Esophagus muscularis mucosa (tissue), 4 donors: ENCODE measurements at regions not wholly inside any gene's neighbourhood (a gene's known extent, or its start where the extent isn't known, plus 50 kb on each side); places are given as distances from the start of the nearest gene placed in this dataset.

ENCODE experiments used
- DNase-seq: peaks from one replicate; pipeline ENCODE4 v3.0.0-alpha.2; 2017; ENCODE audit errors: extremely low spot score
- H3K27ac ChIP-seq, 4 donors: fragments of 200-600 bp; sonication (generic); replicated peaks in 1 of 4; 1 replicate in 3 of 4; 2 replicates in 1 of 4; pipeline ENCODE4 v1.5.1; 2016 to 2019; ENCODE audit warnings: mild to moderate bottlenecking in 1 of 4
- H3K27me3 ChIP-seq, 4 donors: fragments of 200-600 bp; sonication (generic); one replicate each; pipeline versions ENCODE4 v1.5.1 to v1.6.0; 2016 to 2019
- H3K36me3 ChIP-seq, 4 donors: fragments of 200-600 bp; sonication (generic); one replicate each; pipeline ENCODE4 v1.5.1; 2016 to 2019
- H3K4me1 ChIP-seq, 4 donors: fragments of 200-600 bp; sonication (generic); one replicate each; pipeline ENCODE4 v1.5.1; 2016 to 2019
- H3K4me3 ChIP-seq, 4 donors: fragments of 200-600 bp; sonication (generic); 1 replicate in 2 of 4; 2 replicates in 2 of 4; pipeline ENCODE4 v1.5.1; 2016 to 2019; ENCODE audit warnings: mild to moderate bottlenecking in 4 of 4, moderate library complexity in 1 of 4
- H3K9me3 ChIP-seq, 4 donors: fragments of 200-600 bp; sonication (generic); 1 replicate in 3 of 4; 2 replicates in 1 of 4; pipeline ENCODE4 v1.5.1; 2016 to 2019
- EP300 ChIP-seq: sonication (generic); formaldehyde crosslinking; IDR thresholded peaks from one replicate; pipeline ENCODE4 v1.6.1; 2017; ENCODE audit warnings: antibody characterized with exemption
- POLR2A ChIP-seq: fragments of 450-650 bp; IDR thresholded peaks from one replicate; pipeline ENCODE4 v1.6.1; 2017; ENCODE audit warnings: antibody characterized with exemption, moderate library complexity, mild to moderate bottlenecking, low read depth
- POLR2AphosphoS5 ChIP-seq, 2 donors: sonication (generic); formaldehyde crosslinking; IDR thresholded peaks; one replicate each; pipeline ENCODE4 v1.6.1; 2017; ENCODE audit warnings: antibody characterized with exemption in 2 of 2
- WGBS: methylation state at CpG from one replicate; pipeline ENCODE4 v1.1.5; 2018; 5-methylcytosine and 5-hydroxymethylcytosine counted together
- intact Hi-C: fragments of 100-400 bp; cut with DNase I; formaldehyde crosslinking; loops from one replicate; pipeline ENCODE4 v1.15.1; 2023
- TF ChIP-seq, protein P1 (sequence below), 3 experiments: fragments of 200-600 bp in 2 of 3; fragments of 450-650 bp in 1 of 3; sonication (generic) in 2 of 3; IDR thresholded peaks; one replicate each; pipeline ENCODE4 v1.5.1; 2017 to 2019; ENCODE audit warnings: antibody characterized with exemption in 3 of 3, mild to moderate bottlenecking in 2 of 3, moderate library complexity in 1 of 3

DNA sequence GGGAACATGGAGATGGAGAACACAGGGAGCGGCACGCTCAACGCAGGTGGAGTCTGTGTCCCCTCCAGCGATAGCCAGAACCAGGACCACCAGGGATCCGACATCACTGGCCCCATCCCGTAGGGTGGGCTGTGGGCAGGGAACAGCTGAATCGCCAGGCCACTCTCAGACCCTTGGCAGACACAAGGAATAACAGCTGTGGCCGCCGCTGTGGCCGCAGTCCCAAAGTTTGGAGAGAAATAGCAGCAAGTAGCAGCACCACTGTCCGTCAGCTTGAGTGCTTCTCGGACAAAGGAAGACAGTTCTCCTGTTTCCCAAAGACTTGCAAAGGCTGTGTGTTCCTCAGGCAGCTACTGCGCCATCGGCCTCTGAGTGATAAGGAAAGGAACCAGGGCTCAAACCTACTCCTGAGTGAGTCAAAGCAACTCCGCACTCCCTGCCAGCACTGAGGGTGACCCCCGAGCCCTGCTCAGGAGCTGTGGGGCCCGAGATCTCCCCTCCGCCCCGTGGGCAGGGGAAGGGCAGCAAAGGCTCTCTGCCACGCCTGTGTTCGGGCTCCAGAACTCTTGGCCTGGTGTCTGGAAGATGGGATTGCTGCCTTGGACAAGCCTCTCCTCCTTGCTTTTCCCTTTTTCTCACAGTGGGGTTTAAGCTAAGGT lies 82.3 kb upstream of the FAM20C start:
- intact Hi-C loops, result no loop called here
- no peak overlapping the region for H3K4me3 ChIP-seq
- H3K27me3 ChIP-seq, result no peaks in the 10 kb centered on the region
- H3K27ac ChIP-seq, result no peak overlapping the region
- TF ChIP-seq, protein P1, sequence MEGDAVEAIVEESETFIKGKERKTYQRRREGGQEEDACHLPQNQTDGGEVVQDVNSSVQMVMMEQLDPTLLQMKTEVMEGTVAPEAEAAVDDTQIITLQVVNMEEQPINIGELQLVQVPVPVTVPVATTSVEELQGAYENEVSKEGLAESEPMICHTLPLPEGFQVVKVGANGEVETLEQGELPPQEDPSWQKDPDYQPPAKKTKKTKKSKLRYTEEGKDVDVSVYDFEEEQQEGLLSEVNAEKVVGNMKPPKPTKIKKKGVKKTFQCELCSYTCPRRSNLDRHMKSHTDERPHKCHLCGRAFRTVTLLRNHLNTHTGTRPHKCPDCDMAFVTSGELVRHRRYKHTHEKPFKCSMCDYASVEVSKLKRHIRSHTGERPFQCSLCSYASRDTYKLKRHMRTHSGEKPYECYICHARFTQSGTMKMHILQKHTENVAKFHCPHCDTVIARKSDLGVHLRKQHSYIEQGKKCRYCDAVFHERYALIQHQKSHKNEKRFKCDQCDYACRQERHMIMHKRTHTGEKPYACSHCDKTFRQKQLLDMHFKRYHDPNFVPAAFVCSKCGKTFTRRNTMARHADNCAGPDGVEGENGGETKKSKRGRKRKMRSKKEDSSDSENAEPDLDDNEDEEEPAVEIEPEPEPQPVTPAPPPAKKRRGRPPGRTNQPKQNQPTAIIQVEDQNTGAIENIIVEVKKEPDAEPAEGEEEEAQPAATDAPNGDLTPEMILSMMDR (IDR thresholded peaks at IDR 0.05), result no peak
- TF ChIP-seq POLR2AphosphoS5 (IDR thresholded peaks at IDR 0.05), result no peak
- no peak for TF ChIP-seq POLR2A
- no peak for TF ChIP-seq EP300
- DNase-seq, result peak; percentile 53
- H3K9me3 ChIP-seq, result no peaks in the 10 kb centered on the region
- peaks cover 0 to 3% (median 1%) of the 10 kb centered on the region in 4 donors for H3K4me1 ChIP-seq
- 92% methylated on average over 9 of the region's 21 CpGs for WGBS
- H3K36me3 ChIP-seq, result no peaks in the 10 kb centered on the region

DNA sequence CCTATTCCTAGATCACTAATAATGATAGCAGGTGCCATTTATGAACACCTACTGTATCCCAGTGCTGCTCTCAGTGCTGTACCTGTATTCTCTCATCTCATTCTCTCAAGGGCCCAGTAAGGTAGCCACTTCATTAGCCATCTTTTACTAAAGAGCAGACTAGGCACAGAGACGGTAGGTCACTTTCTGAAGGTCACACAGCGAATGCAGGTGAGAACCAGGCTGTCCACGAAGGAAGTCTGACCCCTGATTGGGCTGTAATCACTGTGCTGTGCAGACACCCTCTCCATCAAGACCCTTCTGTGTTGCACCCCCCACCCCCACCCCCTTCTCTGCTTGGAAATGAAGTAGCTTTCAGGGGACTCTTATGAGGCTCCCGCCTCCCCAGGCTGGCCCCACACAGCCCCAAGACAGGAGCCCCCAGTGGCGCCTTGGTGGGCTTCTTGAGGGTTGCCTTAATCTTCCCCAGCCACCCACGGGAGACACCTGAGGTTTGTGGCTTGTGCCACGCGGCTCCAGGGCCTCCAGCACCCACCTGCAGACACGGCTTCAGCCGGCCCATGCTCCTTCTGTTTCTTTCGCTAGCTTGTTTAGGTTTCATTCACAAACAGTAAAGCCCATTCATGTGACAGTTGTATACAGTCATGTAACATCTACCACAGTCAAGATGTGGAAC lies 81.7 kb upstream of the FAM20C start:
- H3K27me3 ChIP-seq, result no peaks in the 10 kb centered on the region
- H3K4me1 ChIP-seq, result peaks cover 5 to 8% (median 7%) of the 10 kb centered on the region in 4 donors
- no peaks in the 10 kb centered on the region for H3K36me3 ChIP-seq
- H3K4me3 ChIP-seq, result no peak overlapping the region
- H3K27ac ChIP-seq, result no peak overlapping the region
- no peak for TF ChIP-seq POLR2A
- TF ChIP-seq, protein P1 (IDR thresholded peaks at IDR 0.05), result no peak
- TF ChIP-seq EP300, result no peak
- no peak for TF ChIP-seq POLR2AphosphoS5 (IDR thresholded peaks at IDR 0.05)
- 85% methylated on average over 6 of the region's 11 CpGs for WGBS
- H3K9me3 ChIP-seq, result no peaks in the 10 kb centered on the region
- intact Hi-C loops, result no loop called here
- DNase-seq, result peak; percentile 53

- H3K4me3 ChIP-seq, result no peak overlapping the region
- H3K4me1 ChIP-seq, result peaks cover 7 to 17% (median 13%) of the 10 kb centered on the region in 4 donors
- no peaks in the 10 kb centered on the region for H3K27me3 ChIP-seq
- intact Hi-C loops, result no loop called here
- no peaks in the 10 kb centered on the region for H3K9me3 ChIP-seq
- no peak for TF ChIP-seq POLR2A
- no peak for TF ChIP-seq EP300
- no peak overlapping the region for H3K27ac ChIP-seq
- no peak for DNase-seq
- 90% methylated on average over 1 of the region's 1 CpG for WGBS
- no peaks in the 10 kb centered on the region for H3K36me3 ChIP-seq
Observed at GRCh38 chr7:111591-111990, 80.8 kb upstream of the FAM20C start.

GRCh38 chr7:112881-113280 lies 79.5 kb upstream of the FAM20C start:
- no peak overlapping the region for H3K4me3 ChIP-seq
- H3K9me3 ChIP-seq, result no peaks in the 10 kb centered on the region
- 91% methylated on average over 5 of the region's 5 CpGs for WGBS
- TF ChIP-seq, protein P1 (IDR thresholded peaks at IDR 0.05), result no peak
- H3K36me3 ChIP-seq, result no peaks in the 10 kb centered on the region
- intact Hi-C loops, result no loop called here
- H3K27ac ChIP-seq, result no peak overlapping the region
- peaks cover 7 to 19% (median 13%) of the 10 kb centered on the region in 4 donors for H3K4me1 ChIP-seq
- no peaks in the 10 kb centered on the region for H3K27me3 ChIP-seq
- DNase-seq, result peak; percentile 26

DNA sequence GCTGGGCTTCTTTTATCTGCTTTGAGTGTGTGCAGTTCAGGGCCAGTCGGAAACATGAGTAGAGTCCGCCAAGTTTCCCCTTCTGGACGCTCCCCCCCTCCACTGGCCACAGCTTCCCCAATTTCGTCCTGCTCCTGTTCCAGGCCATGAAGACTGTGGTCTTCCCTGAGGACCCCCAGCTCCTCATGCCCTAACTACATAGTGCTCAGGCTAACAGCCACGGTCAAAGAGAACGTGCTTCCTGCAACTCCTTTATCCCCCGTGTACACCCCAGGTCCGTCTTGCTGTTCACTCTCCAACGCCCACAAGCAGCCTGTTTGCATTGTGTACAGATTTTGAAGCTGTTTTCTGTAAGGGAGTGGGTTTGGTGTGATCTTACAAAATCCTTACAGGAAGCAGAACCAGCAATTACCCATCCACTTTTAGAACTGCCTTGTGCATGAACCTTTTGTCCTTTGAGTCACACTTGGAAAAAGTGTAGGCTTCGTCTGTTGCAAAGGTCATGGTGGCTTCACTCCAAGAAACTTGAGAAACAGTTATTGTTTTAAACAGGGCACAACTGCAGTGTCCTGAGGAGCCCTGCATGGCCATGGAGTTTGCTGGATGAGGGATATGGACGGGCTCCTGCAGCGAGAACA lies 77.0 kb upstream of the FAM20C start:
- TF ChIP-seq EP300 (no peak), POLR2AphosphoS5 (IDR thresholded peaks at IDR 0.05) (peak in 1 of 2 donors; percentile 45)
- 69% methylated on average over 12 of the region's 12 CpGs for WGBS
- Histone ChIP-seq H3K4me3 (no peak overlapping the region), H3K9me3 (no peaks in the 10 kb centered on the region), H3K4me1 (peaks cover 9 to 37% (median 24%) of the 10 kb centered on the region in 4 donors), H3K27me3 (no peaks in the 10 kb centered on the region), H3K27ac (peak overlapping the region in 3 of 4 donors; percentile 16 to 69 (median 48)), H3K36me3 (no peaks in the 10 kb centered on the region)
- DNase-seq, result peak; percentile 92
- intact Hi-C loops, result no loop called here
